Neuron (in vitro differentiated cells): ENCODE measurements at regions not wholly inside any gene's neighbourhood (a gene's known extent, or its start where the extent isn't known, plus 50 kb on each side); places are given as distances from the start of the nearest gene placed in this dataset.

Experiments
- H2AFZ ChIP-seq: one replicate; pipeline ENCODE4 v1.6.1; 2013; ENCODE audit warnings: low read depth, mild to moderate bottlenecking, inconsistent platforms, low read length, moderate library complexity
- H3K27me3 ChIP-seq: one replicate; pipeline ENCODE4 v1.6.1; 2013; ENCODE audit warnings: low read length; ENCODE audit not compliant: insufficient read depth
- H3K36me3 ChIP-seq: one replicate; pipeline ENCODE4 v1.6.1; 2013; ENCODE audit warnings: low read length; ENCODE audit not compliant: insufficient read depth
- H3K4me1 ChIP-seq: one replicate; pipeline ENCODE4 v1.6.1; 2013; ENCODE audit warnings: low read length; ENCODE audit not compliant: insufficient read depth
- H3K4me3 ChIP-seq: 2 replicates; pipeline ENCODE4 v1.5.1; 2013; ENCODE audit warnings: mild to moderate bottlenecking, low read length, moderate library complexity
- H3K9me3 ChIP-seq: one replicate; pipeline ENCODE4 v1.6.1; 2013; ENCODE audit warnings: low read length

DNA sequence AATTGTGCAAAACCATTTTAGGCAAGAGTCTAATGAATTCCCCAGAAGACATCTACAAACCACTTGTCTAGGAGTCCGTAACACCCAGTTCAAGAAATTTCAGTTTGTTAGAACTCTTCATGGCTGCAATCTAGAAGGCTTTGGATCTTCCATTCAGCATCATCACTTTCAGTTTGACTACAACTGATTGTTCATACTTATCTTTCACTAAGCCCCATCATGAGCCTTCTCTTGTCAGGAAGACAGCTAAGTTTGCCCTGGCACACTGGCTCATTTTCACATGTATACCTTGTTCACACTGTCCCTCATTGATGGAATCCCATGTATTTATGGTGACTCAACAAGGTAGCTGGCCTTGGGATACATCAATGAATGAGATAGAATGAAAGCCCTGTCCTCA, 898.4 kb upstream of the CELF4 start:
- no peak overlapping the region for H2AFZ ChIP-seq
- no peak overlapping the region for H3K4me3 ChIP-seq
- H3K9me3 ChIP-seq = no peaks in the 10 kb centered on the region
- H3K27me3 ChIP-seq = no peaks in the 10 kb centered on the region
- H3K4me1 ChIP-seq = peaks cover 6% of the 10 kb centered on the region
- H3K36me3 ChIP-seq = no peaks in the 10 kb centered on the region

DNA sequence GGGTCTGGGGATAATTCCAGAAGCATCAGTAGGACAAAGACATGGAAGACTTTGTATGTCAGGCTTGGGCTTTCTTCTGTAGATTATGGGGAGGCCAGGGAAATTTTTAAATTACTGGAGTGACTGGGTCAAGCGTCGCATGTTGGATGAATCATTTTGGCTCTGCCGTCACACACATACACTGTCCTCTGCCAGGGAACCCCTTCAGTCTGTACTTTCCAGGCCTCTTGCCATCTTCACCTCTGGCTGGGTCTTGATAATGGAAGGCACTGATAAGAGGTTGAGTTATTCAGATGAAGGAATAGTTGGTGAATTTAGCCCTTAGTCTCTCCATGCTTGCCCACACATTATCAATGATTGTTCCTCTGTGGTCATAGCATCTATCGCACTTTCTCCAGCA, 895.1 kb upstream of the CELF4 start:
- H2AFZ ChIP-seq = no peak overlapping the region
- H3K9me3 ChIP-seq = no peaks in the 10 kb centered on the region
- no peak overlapping the region for H3K4me3 ChIP-seq
- no peaks in the 10 kb centered on the region for H3K27me3 ChIP-seq
- peaks cover 6% of the 10 kb centered on the region for H3K4me1 ChIP-seq
- no peaks in the 10 kb centered on the region for H3K36me3 ChIP-seq

DNA sequence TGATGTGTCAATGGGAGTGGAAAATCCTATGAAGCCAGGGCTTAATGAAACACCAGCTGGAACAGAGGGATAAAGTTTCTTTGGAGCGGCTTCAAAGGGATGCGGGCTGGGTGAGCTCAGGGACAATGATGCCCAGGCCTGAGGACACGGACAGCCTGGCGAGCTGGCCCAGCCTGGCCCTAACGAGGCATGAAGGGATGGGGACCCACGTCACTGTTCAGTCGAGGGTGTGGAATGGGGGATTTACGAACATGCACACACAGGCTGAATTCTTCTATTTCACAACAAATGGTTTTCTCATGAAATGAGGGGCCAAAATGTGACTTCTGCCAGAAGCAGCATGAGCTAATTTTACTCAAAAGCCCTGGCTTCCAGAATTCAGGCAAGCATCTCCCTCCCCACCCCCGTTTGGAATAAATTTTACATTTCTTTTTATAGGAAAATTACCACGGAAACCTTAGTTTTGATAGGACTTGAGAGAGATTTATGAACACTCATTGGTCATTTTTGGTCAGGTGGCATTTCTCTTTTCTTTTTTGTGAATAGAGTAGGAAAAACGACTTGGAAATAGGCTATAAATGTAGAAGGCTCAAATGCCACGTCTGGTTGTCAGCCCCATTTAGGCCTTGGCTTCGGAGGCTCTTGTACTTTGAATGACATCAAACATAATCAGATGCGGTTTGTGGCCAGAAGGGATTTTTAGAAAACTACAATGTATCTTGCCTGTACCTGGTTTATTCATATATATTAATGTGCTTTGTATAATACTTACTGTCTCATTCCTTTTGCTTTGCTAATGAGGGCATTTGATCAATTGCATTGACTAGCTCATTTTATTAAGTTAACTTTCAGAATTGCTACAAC, 893.8 kb upstream of the CELF4 start:
- H2AFZ ChIP-seq = no peak overlapping the region
- H3K4me3 ChIP-seq = no peak overlapping the region
- no peaks in the 10 kb centered on the region for H3K27me3 ChIP-seq
- H3K9me3 ChIP-seq = no peaks in the 10 kb centered on the region
- H3K4me1 ChIP-seq = peaks cover 6% of the 10 kb centered on the region
- no peaks in the 10 kb centered on the region for H3K36me3 ChIP-seq

DNA sequence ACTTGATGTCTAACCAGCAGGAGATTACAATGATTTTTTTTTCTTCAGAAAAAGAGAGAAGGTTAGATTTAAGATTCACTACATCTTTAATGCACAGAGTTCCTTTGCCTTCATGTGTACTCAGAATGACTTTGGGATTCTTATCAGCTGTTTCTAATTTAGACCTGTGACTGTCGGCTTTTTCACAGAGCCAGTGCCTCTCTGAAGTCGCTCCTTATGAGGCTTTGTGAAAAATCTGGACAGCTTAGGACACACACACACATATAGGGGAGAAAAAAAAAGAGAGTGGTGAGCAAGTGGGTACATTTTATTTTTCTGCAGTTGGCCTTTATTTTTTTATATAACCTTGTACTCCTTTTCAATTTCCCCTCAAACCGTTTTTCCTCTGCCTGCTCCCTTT, 893.1 kb upstream of the CELF4 start:
- Histone ChIP-seq H3K27me3 (no peaks in the 10 kb centered on the region), H3K4me3 (no peak overlapping the region), H2AFZ (no peak overlapping the region), H3K4me1 (peaks cover 6% of the 10 kb centered on the region), H3K36me3 (no peaks in the 10 kb centered on the region), H3K9me3 (no peaks in the 10 kb centered on the region)

DNA sequence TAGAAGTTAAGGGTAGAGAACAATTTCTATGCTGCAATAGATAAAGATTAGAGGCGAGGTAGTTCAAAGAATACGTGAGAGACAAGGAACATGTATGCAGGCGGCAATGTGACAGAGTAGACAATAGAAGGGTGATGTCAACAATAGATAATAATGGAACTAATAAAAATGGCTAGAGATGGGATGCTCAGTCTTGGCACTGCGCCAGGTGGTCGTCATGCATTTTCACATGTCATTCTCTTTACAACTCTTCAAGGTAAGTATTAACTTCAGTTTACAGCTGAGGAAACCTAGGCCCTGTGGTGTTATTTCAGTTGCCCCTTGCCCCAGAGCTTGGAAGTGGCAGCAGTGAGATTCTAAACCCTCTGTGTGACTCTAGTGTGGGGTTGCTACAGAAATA, 890.7 kb upstream of the CELF4 start:
- no peak overlapping the region for H3K4me3 ChIP-seq
- H2AFZ ChIP-seq = no peak overlapping the region
- H3K36me3 ChIP-seq = no peaks in the 10 kb centered on the region
- H3K9me3 ChIP-seq = no peaks in the 10 kb centered on the region
- peaks cover 6% of the 10 kb centered on the region for H3K4me1 ChIP-seq
- H3K27me3 ChIP-seq = no peaks in the 10 kb centered on the region

DNA sequence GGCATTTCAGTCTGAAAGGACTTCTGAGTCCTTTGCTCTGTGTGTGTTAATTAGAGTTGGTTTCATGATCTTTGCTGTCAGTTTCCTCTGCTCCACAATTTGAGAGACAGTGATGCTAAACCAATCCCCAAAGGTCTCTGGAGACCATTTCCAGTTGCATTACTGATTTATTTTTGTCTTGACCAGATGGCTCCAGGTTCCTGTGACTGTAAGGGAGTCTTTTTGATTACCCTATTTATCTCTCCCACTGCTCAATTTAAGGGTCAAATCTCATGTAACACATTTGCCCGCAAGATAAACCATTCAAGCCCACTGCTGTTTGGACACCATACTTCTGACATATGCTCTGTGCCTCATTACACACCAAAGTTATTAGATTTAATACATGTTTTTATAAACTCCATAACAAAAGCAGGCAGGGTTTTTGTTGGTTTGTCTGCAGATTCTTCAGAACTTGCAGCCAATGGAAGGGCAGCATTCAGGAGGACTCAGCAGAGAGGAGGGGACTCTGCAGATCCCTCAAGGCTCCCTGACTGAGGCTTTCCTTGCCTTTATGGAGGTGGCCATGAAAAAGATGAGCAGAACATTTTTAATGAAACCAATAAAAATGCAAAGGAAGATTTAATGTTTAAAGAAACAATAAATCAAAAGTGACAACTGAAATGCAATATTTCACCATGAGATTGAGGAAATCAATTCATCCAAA, 889.3 kb upstream of the CELF4 start:
- Histone ChIP-seq H2AFZ (no peak overlapping the region), H3K9me3 (no peaks in the 10 kb centered on the region), H3K36me3 (no peaks in the 10 kb centered on the region), H3K27me3 (no peaks in the 10 kb centered on the region), H3K4me3 (no peak overlapping the region), H3K4me1 (peaks cover 6% of the 10 kb centered on the region)

DNA sequence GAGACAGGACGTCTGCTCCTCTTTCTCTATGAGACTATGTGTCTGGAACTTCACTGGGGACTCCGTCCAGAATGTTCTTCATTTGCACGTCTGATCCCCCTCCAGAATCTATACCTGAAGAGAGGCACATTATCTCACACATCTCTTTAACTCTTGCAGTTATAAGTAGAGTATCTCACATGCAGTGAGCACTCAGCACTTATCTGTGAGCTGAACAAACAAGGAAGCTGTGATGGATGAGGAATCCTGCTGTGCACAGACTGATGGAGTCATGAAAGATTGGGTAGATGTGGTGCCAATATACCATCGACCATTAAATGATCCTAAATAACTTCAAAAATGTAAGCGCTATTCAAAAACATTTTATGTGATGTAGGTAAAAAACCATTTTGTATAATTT, 888.3 kb upstream of the CELF4 start:
- Histone ChIP-seq H3K4me3 (no peak overlapping the region), H3K4me1 (no peaks in the 10 kb centered on the region), H3K9me3 (no peaks in the 10 kb centered on the region), H3K36me3 (no peaks in the 10 kb centered on the region), H2AFZ (no peak overlapping the region), H3K27me3 (no peaks in the 10 kb centered on the region)

DNA sequence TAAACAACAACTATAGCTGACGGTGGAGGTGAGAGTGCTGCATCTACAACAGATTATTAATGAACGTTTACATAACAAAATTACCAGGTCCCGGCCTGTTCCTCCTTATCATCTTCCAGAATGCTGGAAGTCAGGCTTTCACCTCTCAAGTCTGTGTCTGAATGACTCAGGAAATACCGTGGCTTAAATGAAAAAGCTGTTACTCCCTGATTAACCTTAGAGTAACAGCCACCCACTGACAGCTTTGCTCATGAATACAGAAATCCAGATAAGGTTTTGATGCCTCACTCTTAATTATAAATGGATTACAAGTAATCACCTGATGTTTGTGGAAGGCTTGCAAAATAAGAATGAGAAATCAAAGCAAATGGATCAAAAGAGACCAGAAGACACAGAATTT, 885.3 kb upstream of the CELF4 start:
- Histone ChIP-seq H3K4me3 (no peak overlapping the region), H3K27me3 (no peaks in the 10 kb centered on the region), H3K4me1 (no peaks in the 10 kb centered on the region), H2AFZ (no peak overlapping the region), H3K36me3 (no peaks in the 10 kb centered on the region), H3K9me3 (no peaks in the 10 kb centered on the region)

DNA sequence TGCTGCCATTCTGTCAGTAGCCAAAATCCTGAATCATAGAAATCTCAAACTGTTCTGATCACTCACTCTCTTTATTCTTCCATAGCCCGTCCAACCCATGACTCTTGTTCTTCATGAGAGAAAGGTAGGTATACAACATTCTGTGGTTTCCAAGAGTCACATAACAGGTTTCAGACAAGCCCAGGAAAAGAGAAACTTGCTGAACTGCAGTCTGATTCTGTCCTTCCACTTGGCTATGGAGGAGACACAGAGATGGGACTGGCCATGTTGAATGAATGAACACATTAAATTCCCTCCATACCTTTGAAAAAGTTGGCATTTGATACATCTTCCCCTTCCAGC, 880.2 kb upstream of the CELF4 start:
- H3K9me3 ChIP-seq = no peaks in the 10 kb centered on the region
- no peak overlapping the region for H3K4me3 ChIP-seq
- H3K36me3 ChIP-seq = no peaks in the 10 kb centered on the region
- no peak overlapping the region for H2AFZ ChIP-seq
- no peaks in the 10 kb centered on the region for H3K4me1 ChIP-seq
- H3K27me3 ChIP-seq = no peaks in the 10 kb centered on the region

DNA sequence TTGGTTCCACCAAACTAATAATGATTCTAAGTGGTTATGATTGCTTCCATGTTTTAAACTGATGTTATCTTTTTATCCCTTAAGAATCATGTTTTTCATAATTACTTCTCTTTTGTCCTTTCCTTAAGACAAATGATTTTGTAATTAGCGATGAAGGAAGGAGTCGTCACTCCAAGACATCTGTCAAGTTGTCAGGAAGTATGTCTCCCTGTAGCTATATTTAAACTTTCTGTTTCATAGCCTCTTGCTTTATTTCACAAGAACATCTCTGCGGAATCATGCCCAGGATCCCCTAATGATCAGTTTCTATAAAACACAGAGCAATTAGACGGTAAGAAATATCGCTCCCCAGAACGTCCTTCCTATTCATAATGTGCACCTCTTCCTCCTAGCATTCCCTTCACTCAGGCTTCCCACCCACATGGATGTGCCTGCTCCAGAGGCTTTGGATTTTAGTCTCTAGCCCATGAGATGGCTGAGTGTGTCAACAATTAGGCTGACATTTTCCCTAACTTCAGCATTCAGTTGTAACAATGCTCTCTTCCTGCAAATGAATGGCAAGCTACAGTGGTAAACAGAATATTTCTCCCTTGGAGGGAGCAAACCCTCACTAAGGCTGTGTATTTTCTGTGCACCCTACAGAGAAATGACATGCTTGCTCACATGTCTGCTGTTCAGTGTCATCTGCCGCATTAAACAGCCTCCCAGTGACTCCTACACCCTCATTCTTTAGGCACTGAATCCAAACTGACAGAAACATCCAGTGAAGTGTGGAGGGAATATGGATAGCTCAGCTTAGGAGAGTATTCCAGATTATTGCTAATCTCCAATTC, 879.6 kb upstream of the CELF4 start:
- no peaks in the 10 kb centered on the region for H3K9me3 ChIP-seq
- no peak overlapping the region for H2AFZ ChIP-seq
- H3K27me3 ChIP-seq = no peaks in the 10 kb centered on the region
- no peaks in the 10 kb centered on the region for H3K4me1 ChIP-seq
- no peaks in the 10 kb centered on the region for H3K36me3 ChIP-seq
- H3K4me3 ChIP-seq = no peak overlapping the region

DNA sequence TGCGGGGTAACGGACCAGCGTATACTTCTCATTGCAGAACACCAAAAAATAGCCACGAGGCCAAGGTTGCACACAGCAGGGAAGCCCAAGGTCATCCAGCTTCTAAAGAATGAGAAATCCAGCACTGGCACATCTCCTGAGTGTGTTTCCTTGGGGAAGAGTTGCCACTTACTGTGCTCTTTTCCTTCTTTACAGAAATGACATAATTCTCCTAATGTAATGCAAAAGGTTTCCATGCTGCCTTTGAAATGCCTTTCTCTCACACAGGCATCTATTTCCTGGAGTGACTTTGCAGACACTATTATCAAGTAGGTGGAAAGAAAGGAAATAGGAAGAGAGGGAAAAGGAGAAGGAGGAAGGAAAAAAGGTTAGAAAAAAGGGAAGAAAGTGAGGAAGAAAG, 862.1 kb upstream of the CELF4 start:
- H3K36me3 ChIP-seq = no peaks in the 10 kb centered on the region
- H3K4me1 ChIP-seq = peaks cover 11% of the 10 kb centered on the region
- no peak overlapping the region for H3K4me3 ChIP-seq
- H3K27me3 ChIP-seq = no peaks in the 10 kb centered on the region
- no peak overlapping the region for H2AFZ ChIP-seq
- no peaks in the 10 kb centered on the region for H3K9me3 ChIP-seq

DNA sequence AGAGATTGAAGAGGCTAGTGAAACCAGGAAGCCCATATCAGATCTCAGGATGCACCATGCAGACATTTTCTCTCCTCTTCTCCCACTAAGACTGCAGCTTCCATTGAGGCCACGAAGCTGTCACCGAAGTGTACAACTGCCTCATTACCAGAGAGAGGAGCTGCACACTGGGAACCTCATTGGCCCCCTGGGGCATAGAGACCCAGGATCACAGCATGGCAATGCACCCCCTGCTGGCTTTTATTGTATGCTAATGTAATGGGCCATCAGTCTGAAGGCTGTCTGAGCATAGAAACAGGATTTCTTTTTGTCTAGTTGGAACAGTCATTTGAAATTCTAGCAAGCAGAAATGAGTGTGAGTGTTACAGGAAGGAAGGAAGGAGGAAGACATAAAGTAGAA, 861.6 kb upstream of the CELF4 start:
- Histone ChIP-seq H3K4me3 (no peak overlapping the region), H3K36me3 (no peaks in the 10 kb centered on the region), H2AFZ (no peak overlapping the region), H3K4me1 (peaks cover 11% of the 10 kb centered on the region), H3K9me3 (no peaks in the 10 kb centered on the region), H3K27me3 (no peaks in the 10 kb centered on the region)
